IPS-15b (cell line): ENCODE measurements at regions not wholly inside any gene's neighbourhood (a gene's known extent, or its start where the extent isn't known, plus 50 kb on each side); places are given as distances from the start of the nearest gene placed in this dataset.

ENCODE experiments used
- H3K27me3 ChIP-seq: one replicate; pipeline ENCODE4 v1.6.1; 2013; ENCODE audit warnings: low read length; ENCODE audit not compliant: control insufficient read depth, insufficient read depth
- H3K36me3 ChIP-seq: one replicate; pipeline ENCODE4 v1.6.1; 2013; ENCODE audit warnings: low read length; ENCODE audit not compliant: control insufficient read depth, insufficient read depth
- H3K4me1 ChIP-seq: one replicate; pipeline ENCODE4 v1.6.1; 2013; ENCODE audit warnings: mild to moderate bottlenecking, low read length; ENCODE audit not compliant: control insufficient read depth, insufficient read depth
- H3K4me3 ChIP-seq: one replicate; pipeline ENCODE4 v1.5.1; 2013; ENCODE audit warnings: low read depth, low read length
- H3K9ac ChIP-seq: one replicate; pipeline ENCODE4 v1.6.1; 2013; ENCODE audit warnings: low read depth, mild to moderate bottlenecking, low read length
- H3K9me3 ChIP-seq: one replicate; pipeline ENCODE4 v1.6.1; 2013; ENCODE audit warnings: mild to moderate bottlenecking, low read length; ENCODE audit not compliant: control insufficient read depth, insufficient read depth

GRCh38 chr17:79680318-79680695, 50.4 kb upstream of the ENPP7 start:
- Histone ChIP-seq H3K9ac (no peak overlapping the region), H3K27me3 (no peaks in the 10 kb centered on the region), H3K9me3 (no peaks in the 10 kb centered on the region), H3K4me3 (no peak overlapping the region), H3K36me3 (no peaks in the 10 kb centered on the region), H3K4me1 (no peaks in the 10 kb centered on the region)

GRCh38 chr17:79679631-79680317, 51.0 kb upstream of the ENPP7 start:
- Histone ChIP-seq H3K4me3 (no peak overlapping the region), H3K9ac (no peak overlapping the region), H3K9me3 (no peaks in the 10 kb centered on the region), H3K36me3 (no peaks in the 10 kb centered on the region), H3K4me1 (no peaks in the 10 kb centered on the region), H3K27me3 (no peaks in the 10 kb centered on the region)

GRCh38 chr17:79678736-79679255, 51.9 kb upstream of the ENPP7 start:
- no peak overlapping the region for H3K9ac ChIP-seq
- no peaks in the 10 kb centered on the region for H3K4me1 ChIP-seq
- H3K4me3 ChIP-seq: no peak overlapping the region
- H3K9me3 ChIP-seq: no peaks in the 10 kb centered on the region
- H3K27me3 ChIP-seq: no peaks in the 10 kb centered on the region
- no peaks in the 10 kb centered on the region for H3K36me3 ChIP-seq

DNA sequence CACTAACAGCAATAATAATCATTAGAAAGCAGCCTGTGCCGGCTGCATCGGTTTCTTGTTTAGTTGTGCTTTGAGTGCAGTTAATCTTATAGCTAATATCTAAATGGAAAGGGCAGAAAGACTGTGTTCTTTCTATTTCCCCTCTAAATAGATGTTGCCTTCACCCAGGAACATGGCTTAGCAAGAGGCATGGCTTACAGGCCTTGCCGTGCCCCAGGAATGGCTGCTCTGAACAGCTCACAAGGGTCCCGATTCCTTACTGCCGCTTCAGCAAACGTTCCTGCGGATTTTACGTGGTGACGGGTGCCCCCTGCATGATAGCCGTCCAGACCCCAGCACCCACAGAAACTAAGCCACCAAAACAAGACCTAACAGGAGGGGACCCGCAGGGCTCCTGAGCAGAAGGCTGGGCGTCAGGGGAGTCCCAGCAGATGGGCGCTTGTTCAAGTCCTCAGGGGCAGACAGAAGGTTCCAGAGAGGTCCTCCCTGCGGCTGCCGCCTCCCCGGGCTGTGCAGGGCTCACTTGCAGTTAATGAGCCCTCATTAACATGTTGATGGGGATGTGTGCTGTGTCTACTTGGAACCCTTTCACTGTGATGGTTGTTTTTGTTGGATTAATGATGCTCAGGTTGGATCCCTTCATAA, 52.5 kb upstream of the ENPP7 start:
- H3K27me3 ChIP-seq: no peaks in the 10 kb centered on the region
- H3K9me3 ChIP-seq: no peaks in the 10 kb centered on the region
- no peaks in the 10 kb centered on the region for H3K4me1 ChIP-seq
- no peaks in the 10 kb centered on the region for H3K36me3 ChIP-seq
- no peak overlapping the region for H3K4me3 ChIP-seq
- no peak overlapping the region for H3K9ac ChIP-seq

DNA sequence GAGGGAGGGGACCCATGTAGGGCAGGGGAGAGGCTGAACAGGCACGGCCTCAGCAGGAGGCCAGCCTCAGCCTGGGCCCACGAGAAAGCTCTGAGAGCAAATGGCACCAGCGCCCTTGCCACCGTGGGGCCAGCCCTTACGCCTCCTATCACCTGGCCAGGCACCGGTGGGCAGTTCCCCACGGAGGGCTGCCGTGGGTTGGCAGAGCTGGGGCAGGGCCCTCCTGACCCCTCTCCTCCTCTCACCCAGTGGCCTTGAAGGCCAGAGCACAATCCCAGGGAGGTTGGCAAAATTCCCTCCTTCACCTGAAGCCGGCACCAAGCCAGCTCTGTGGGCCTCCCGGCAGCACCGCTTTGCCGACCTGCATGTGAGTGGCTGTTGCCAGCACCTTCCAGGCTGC, 53.1 kb upstream of the ENPP7 start:
- no peaks in the 10 kb centered on the region for H3K27me3 ChIP-seq
- H3K4me3 ChIP-seq: no peak overlapping the region
- H3K9ac ChIP-seq: no peak overlapping the region
- no peaks in the 10 kb centered on the region for H3K9me3 ChIP-seq
- H3K4me1 ChIP-seq: no peaks in the 10 kb centered on the region
- H3K36me3 ChIP-seq: no peaks in the 10 kb centered on the region

GRCh38 chr17:79676796-79677195, 53.9 kb upstream of the ENPP7 start:
- H3K36me3 ChIP-seq: no peaks in the 10 kb centered on the region
- no peaks in the 10 kb centered on the region for H3K27me3 ChIP-seq
- no peaks in the 10 kb centered on the region for H3K9me3 ChIP-seq
- no peak overlapping the region for H3K4me3 ChIP-seq
- H3K9ac ChIP-seq: no peak overlapping the region
- no peaks in the 10 kb centered on the region for H3K4me1 ChIP-seq

GRCh38 chr17:79675413-79675725, 55.4 kb upstream of the ENPP7 start:
- no peaks in the 10 kb centered on the region for H3K9me3 ChIP-seq
- no peak overlapping the region for H3K9ac ChIP-seq
- no peak overlapping the region for H3K4me3 ChIP-seq
- no peaks in the 10 kb centered on the region for H3K36me3 ChIP-seq
- H3K4me1 ChIP-seq: no peaks in the 10 kb centered on the region
- H3K27me3 ChIP-seq: no peaks in the 10 kb centered on the region

DNA sequence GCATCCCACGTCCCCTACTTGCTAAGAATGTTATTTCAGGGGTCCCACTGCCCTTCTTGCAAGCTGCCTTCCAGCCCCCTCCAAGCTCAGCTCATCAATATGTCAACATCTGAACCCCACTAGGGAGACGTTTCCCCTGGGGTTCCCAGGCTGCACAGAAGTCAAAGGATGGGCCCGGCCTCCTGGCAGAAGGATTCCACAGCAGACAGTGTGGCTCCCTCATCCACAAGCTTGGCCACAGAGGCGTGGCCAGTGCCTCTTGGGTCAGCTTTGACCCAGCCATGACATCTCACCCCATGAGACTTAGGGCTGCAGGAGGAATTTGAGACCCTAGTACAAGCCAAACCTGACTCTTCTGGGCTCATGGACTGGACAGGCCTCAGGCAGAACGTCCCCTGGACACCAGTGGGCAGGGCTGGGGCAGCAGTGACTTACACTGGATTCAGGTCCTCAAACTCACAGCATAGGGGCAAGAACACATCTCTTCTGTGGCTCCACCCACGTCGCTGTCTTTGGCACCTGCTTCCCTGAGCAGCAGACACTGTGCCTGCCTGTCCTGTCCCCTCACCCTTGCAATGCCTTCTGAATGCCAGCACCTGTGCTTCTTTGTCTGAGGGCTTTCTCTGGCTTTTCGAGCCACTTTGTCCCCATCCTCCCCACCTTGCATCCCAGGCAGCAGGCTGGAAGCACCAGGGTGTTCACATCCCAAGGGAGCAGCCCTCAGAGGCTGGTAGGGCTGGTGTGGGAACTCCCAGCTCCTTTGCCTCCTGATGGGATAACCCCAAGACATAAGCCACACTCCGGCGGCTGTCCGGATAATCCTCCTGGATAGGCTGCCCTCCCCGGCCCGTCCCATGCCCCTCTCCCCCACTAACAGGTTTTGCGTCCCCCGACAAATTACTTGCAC, 56.0 kb upstream of the ENPP7 start:
- no peaks in the 10 kb centered on the region for H3K9me3 ChIP-seq
- H3K9ac ChIP-seq: no peak overlapping the region
- no peaks in the 10 kb centered on the region for H3K4me1 ChIP-seq
- H3K27me3 ChIP-seq: no peaks in the 10 kb centered on the region
- no peak overlapping the region for H3K4me3 ChIP-seq
- H3K36me3 ChIP-seq: no peaks in the 10 kb centered on the region

DNA sequence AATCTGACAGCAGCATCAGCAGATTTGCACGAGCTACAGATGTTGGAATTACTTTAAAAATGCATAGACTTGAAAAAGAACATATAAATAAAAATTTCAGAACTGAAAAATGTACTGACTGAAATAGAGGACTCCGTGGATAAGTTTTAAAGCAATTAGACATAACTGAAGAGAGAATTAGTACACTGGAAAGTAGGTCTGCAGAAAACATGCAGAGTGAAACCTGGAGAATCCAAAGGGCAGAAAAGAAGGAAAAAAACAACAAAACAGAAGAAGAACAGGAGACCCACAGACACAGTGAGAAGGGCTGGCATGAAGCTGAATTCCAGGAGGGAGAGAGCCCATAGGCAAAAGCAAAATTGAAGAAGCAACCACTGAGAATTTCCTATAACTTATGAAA, 57.2 kb upstream of the ENPP7 start:
- H3K4me1 ChIP-seq: no peaks in the 10 kb centered on the region
- H3K9me3 ChIP-seq: no peaks in the 10 kb centered on the region
- no peak overlapping the region for H3K9ac ChIP-seq
- no peaks in the 10 kb centered on the region for H3K36me3 ChIP-seq
- H3K4me3 ChIP-seq: no peak overlapping the region
- H3K27me3 ChIP-seq: no peaks in the 10 kb centered on the region

DNA sequence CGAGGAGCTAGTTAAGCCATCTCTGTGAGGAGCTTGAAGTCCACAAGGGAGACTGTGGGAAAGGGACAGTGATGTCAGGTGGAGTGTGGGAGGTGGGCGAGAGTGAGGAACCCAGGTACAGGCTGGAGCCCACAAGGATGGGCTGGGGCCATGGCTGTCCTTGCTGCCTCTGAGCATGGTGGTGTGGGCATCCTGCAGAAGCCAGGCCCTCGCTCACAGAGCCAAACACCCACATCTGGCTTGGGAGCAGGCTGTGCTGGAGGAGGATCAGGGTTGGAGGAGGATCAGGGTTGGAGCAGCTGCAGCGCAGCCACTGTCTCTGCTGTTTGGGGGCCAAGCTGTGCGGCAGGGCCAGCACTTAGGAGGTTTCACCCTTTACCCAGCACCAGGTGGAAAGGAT, 58.2 kb upstream of the ENPP7 start:
- Histone ChIP-seq H3K27me3 (no peaks in the 10 kb centered on the region), H3K9ac (no peak overlapping the region), H3K4me1 (no peaks in the 10 kb centered on the region), H3K9me3 (no peaks in the 10 kb centered on the region), H3K36me3 (no peaks in the 10 kb centered on the region), H3K4me3 (no peak overlapping the region)

DNA sequence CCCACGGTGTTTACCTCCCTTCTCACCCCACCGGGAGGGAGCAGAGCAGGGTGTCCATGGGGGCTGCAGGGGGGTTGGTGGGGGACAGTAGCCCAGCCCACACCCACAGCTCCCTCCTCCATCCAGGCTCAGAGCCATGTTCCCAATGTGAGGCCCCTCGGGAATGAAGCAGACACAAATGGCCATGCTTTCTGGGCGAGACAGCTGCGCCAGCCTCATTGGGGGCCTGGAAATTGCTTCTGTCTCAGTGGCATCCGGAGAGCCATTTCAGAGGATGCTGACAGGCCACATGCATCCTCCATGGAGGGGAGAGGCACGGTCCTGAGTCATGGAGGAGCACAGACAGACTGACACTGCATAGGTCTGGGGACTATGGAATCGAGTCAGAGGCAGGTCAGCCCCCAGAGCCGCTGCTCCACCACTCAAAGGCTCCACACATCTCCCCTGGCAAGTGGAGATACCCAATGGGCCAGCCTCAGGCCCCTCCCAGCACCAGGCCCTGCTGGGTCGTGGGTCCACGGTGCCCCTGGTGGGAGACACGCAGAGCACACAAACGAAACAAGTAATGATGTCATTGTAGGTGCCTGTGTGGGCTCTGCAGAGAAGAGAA, 59.6 kb upstream of the ENPP7 start:
- H3K9ac ChIP-seq: no peak overlapping the region
- H3K36me3 ChIP-seq: no peaks in the 10 kb centered on the region
- no peaks in the 10 kb centered on the region for H3K4me1 ChIP-seq
- H3K4me3 ChIP-seq: no peak overlapping the region
- no peaks in the 10 kb centered on the region for H3K27me3 ChIP-seq
- H3K9me3 ChIP-seq: no peaks in the 10 kb centered on the region
